GM12878 (cell line): ENCODE measurements at regions not wholly inside any gene's neighbourhood (a gene's known extent, or its start where the extent isn't known, plus 50 kb on each side); places are given as distances from the start of the nearest gene placed in this dataset.

ENCODE experiments used
- ATAC-seq: fragments of 200-7000 bp; cut with Tn5 transposase; 3 replicates; pipeline ENCODE4 v1.9.1; 2020; ENCODE audit warnings: mild to moderate bottlenecking, moderate library complexity
- BruUV-seq: library from RNA; stranded (reverse); fragments of 400-500 nt; replicated peaks from 2 replicates; lab custom pipeline; 2021; lab: Mats Ljungman, UMichigan
- CTCF ChIA-PET: fragments of 300-600 bp; sonication (Branson Sonifier 250); formaldehyde crosslinking; extraction: SDS; loops from one replicate; lab custom pipeline; 2021; ENCODE audit warnings: inconsistent platforms; lab: Yijun Ruan, JAX
- POLR2A ChIA-PET: fragments of 350-600 bp; formaldehyde crosslinking; extraction: SDS; loops from one replicate; lab custom pipeline; 2021; ENCODE audit warnings: inconsistent platforms; lab: Charles Lee
- RAD21 ChIA-PET: fragments of 300-600 bp; sonication (Branson Sonifier 250); formaldehyde crosslinking; loops from one replicate; lab custom pipeline; 2023; ENCODE audit warnings: antibody characterized with exemption; ENCODE audit not compliant: unreplicated experiment; lab: Charles Lee
- SMC1A ChIA-PET: fragments of 300-600 bp; sonication (Branson Sonifier 250); formaldehyde crosslinking; loops from one replicate; lab custom pipeline; 2023; ENCODE audit not compliant: unreplicated experiment, uncharacterized antibody; lab: Charles Lee
- DNase-seq: peaks from one replicate; pipeline ENCODE4 v3.0.0-alpha.2; 2011; ENCODE audit warnings: low read depth, low spot score
- FAIRE-seq: peaks from 3 replicates; lab custom pipeline; 2011; peaks lifted over from hg19 to GRCh38; lab: Jason Lieb, UNC
- H2AFZ ChIP-seq: 2 replicates; pipeline ENCODE4 v1.6.0; 2011; ENCODE audit warnings: low read depth, low read length, control low read depth; ENCODE audit not compliant: control insufficient read depth
- H3K27ac ChIP-seq: 2 replicates; pipeline ENCODE4 v1.5.1; 2011; ENCODE audit warnings: control low read depth; ENCODE audit not compliant: control insufficient read depth, insufficient read depth
- H3K27me3 ChIP-seq, 2 experiments: replicated peaks in 1 of 2; 2 replicates each; pipeline versions ENCODE4 v1.6.0 to v1.6.1; 2011; ENCODE audit warnings: low read length in 1 of 2; ENCODE audit not compliant: control insufficient read depth in 2 of 2, insufficient read depth in 2 of 2
- H3K36me3 ChIP-seq, 2 experiments: 2 replicates each; pipeline ENCODE4 v1.5.1; 2011; ENCODE audit warnings: low read length in 1 of 2; ENCODE audit not compliant: control insufficient read depth in 2 of 2, insufficient read depth in 2 of 2
- H3K4me1 ChIP-seq: 2 replicates; pipeline ENCODE4 v1.6.1; 2011; ENCODE audit warnings: mild to moderate bottlenecking, low read length, moderate library complexity, mixed read lengths; ENCODE audit not compliant: control insufficient read depth, insufficient read depth
- H3K4me2 ChIP-seq: 2 replicates; pipeline ENCODE4 v1.6.0; 2011; ENCODE audit warnings: control low read depth; ENCODE audit not compliant: control insufficient read depth, insufficient read depth
- H3K4me3 ChIP-seq: fragments of 200-600 bp; sonication (generic); 2 replicates; pipeline ENCODE4 v1.5.1; 2016
- H3K79me2 ChIP-seq: 2 replicates; pipeline ENCODE4 v1.6.0; 2011; ENCODE audit warnings: low read length; ENCODE audit not compliant: control insufficient read depth, insufficient read depth
- H3K9ac ChIP-seq: 2 replicates; pipeline ENCODE4 v1.8.0; 2011; ENCODE audit warnings: low read length, control low read depth, mixed read lengths; ENCODE audit not compliant: control insufficient read depth, insufficient read depth
- H3K9me3 ChIP-seq: replicated peaks from 3 replicates; pipeline ENCODE4 v1.5.1; 2011; ENCODE audit warnings: mild to moderate bottlenecking, low read length; ENCODE audit not compliant: control insufficient read depth, insufficient read depth
- H4K20me1 ChIP-seq: 2 replicates; pipeline ENCODE4 v1.6.0; 2011; ENCODE audit not compliant: control insufficient read depth, insufficient read depth
- ATF2 ChIP-seq: IDR thresholded peaks from 2 replicates; pipeline ENCODE4 v1.6.1; 2012; ENCODE audit warnings: low read length, inconsistent platforms
- RAD21 ChIP-seq: IDR thresholded peaks from 2 replicates; pipeline ENCODE4 v1.6.1; 2011; ENCODE audit warnings: mild to moderate bottlenecking, low read depth, low read length, moderate library complexity; ENCODE audit not compliant: insufficient read depth
- RUNX3 ChIP-seq: IDR thresholded peaks from 2 replicates; pipeline ENCODE4 v1.6.1; 2012; ENCODE audit warnings: low read length, inconsistent platforms
- YY1 ChIP-seq: IDR thresholded peaks from 2 replicates; pipeline ENCODE4 v1.6.1; 2011; ENCODE audit warnings: low read depth, mild to moderate bottlenecking, low read length
- ZNF274 ChIP-seq: IDR thresholded peaks from one replicate; pipeline ENCODE4 v1.8.0; 2011; ENCODE audit not compliant: insufficient read length, insufficient read depth
- ZZZ3 ChIP-seq: IDR thresholded peaks from 2 replicates; pipeline ENCODE4 v1.6.1; 2011; ENCODE audit warnings: low read depth; ENCODE audit not compliant: control insufficient read depth, insufficient read length
- WGBS: methylation state at CpG from one replicate; pipeline ENCODE4 v1.1.6; 2016; ENCODE audit warnings: low lambda C conversion rate; ENCODE audit not compliant: insufficient replicate concordance, insufficient coverage; ENCODE audit errors: missing lambda C conversion rate; 5-methylcytosine and 5-hydroxymethylcytosine counted together
- in situ Hi-C: fragments of 300-500 bp; cut with MboI; formaldehyde crosslinking; loops from 9 replicates; pipeline ENCODE4 v1.14.3; 2018; ENCODE audit warnings: mixed read lengths
- intact Hi-C: fragments of 100-400 bp; cut with micrococcal nuclease; formaldehyde crosslinking; loops from one replicate; pipeline ENCODE4 v1.14.2; 2022; ENCODE audit not compliant: unreplicated experiment

- ChIA-PET SMC1A (no interaction called here), RAD21 (no interaction called here), POLR2A (no interaction called here), CTCF (no interaction called here)
- H2AFZ ChIP-seq: no peak overlapping the region
- H4K20me1 ChIP-seq: no peaks in the 10 kb centered on the region
- no peak overlapping the region for H3K27ac ChIP-seq
- WGBS: 30% methylated on average over 4 of the region's 4 CpGs
- BruUV-seq: no TSS peak
- no peak overlapping the region for H3K9ac ChIP-seq
- H3K9me3 ChIP-seq: no peaks in the 10 kb centered on the region
- H3K4me3 ChIP-seq: no peak overlapping the region
- intact Hi-C loops (no loop called here), in situ Hi-C loops (no loop called here)
- no peaks in the 10 kb centered on the region for H3K36me3 ChIP-seq
- ATAC-seq: no peak
- H3K79me2 ChIP-seq: no peaks in the 10 kb centered on the region
- no peak for FAIRE-seq
- TF ChIP-seq YY1 (no peak), ZNF274 (no peak), ATF2 (no peak), RUNX3 (no peak)
- no peak overlapping the region for H3K4me2 ChIP-seq
- H3K27me3 ChIP-seq: 0 out of 4 replicates have a peak, but pooled peaks cover 0 to 3% of the 10 kb centered on the region in 2 experiments
- no peaks in the 10 kb centered on the region for H3K4me1 ChIP-seq
- DNase-seq: no peak
Measured at GRCh38 chr5:61775901-61776300, 443.8 kb downstream of the ZSWIM6 start.

- WGBS: 12% methylated on average over 6 of the region's 6 CpGs
- H3K4me3 ChIP-seq: no peak overlapping the region
- ATAC-seq: no peak
- H3K36me3 ChIP-seq: no peaks in the 10 kb centered on the region
- no peaks in the 10 kb centered on the region for H3K9me3 ChIP-seq
- DNase-seq: no peak
- ChIA-PET SMC1A (interaction anchor here (0.5 kb wide), 1 partner anchor 656 kb away, joined by 3 read pairs; no protein-coding TSS in a partner anchor), RAD21 (no interaction called here), POLR2A (no interaction called here), CTCF (no interaction called here)
- intact Hi-C loops (no loop called here), in situ Hi-C loops (no loop called here)
- H3K4me2 ChIP-seq: no peak overlapping the region
- BruUV-seq: no TSS peak
- H3K9ac ChIP-seq: no peak overlapping the region
- no peaks in the 10 kb centered on the region for H3K4me1 ChIP-seq
- FAIRE-seq: no peak
- H3K27me3 ChIP-seq: 0 out of 4 replicates have a peak, but pooled peaks cover 0 to 3% of the 10 kb centered on the region in 2 experiments
- TF ChIP-seq ZNF274 (no peak), RAD21 (no peak), ZZZ3 (no peak)
- H3K79me2 ChIP-seq: no peaks in the 10 kb centered on the region
- H2AFZ ChIP-seq: no peak overlapping the region
- no peak overlapping the region for H3K27ac ChIP-seq
- no peaks in the 10 kb centered on the region for H4K20me1 ChIP-seq
Measured at GRCh38 chr5:61777292-61777691, 445.2 kb downstream of the ZSWIM6 start.
